NCI-H2107 treated with DMSO at 0.1 percent for 48 hours (cell line): ENCODE measurements at regions not wholly inside any gene's neighbourhood (a gene's known extent, or its start where the extent isn't known, plus 50 kb on each side); places are given as distances from the start of the nearest gene placed in this dataset.
"Not testable (repeated sequence)": the region's sequence is repeated elsewhere in the genome, so short reads cannot be mapped to it uniquely, and the experiment has no call there.

ENCODE experiments used
- DNase-seq: peaks from one replicate; lab custom pipeline; 2025; ENCODE audit not compliant: unreplicated experiment; lab: John Stamatoyannopoulos, UW

GRCh38 chr5:167355346-167355745 lies 936.1 kb upstream of the WWC1 start:
- DNase-seq = no peak

- no peak for DNase-seq
Observed at GRCh38 chr5:167356374-167356773, 935.1 kb upstream of the WWC1 start.

DNA sequence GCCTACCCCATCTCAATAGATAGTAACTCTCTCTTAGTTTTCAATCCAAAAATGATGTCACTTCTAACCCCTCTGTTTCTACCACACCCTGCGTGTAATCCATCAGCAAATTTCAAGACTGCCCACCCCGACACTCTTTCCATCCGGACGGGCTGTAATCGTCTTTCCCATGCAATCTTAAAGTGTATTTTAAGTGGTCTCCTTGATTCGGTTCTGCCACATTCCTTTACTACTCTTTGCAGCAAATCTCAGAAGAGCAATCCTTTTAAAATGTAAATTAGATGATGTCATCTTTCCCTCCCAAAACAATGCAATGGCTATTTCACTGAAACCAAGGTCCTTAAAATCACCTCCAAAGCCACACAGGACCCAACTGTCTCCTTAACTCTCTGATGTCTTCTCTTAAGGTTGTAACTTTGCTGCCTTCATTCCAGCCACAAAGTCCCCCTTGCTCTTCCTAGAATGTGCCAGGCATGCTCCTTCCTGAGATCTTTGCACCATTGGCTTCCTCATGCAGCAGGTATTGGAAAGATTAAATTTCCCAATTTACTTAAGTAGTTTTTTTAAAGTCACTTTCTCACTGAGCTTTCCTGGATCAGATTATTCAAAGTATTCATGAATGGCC lies 932.5 kb upstream of the WWC1 start:
- no peak for DNase-seq

DNA sequence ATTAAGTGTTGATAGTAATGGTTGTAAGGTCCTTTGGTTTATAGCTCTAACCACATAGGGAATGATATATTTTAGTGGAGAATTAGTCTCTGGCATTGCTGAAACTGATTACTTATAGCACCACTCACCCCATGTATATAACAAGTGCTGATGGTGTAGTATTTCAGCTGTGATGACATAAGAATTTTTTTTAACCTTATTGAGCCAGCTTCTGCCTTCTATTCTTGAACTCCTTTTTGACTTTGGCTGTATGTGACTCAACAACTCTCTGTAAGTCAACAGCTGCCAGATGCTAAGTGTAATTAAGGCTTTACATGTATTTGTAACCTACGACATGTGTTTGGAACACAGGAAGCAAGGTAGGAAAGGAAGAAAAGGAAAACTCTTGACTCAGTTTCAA lies 929.6 kb upstream of the WWC1 start:
- no peak for DNase-seq

GRCh38 chr5:167363065-167363464 lies 928.4 kb upstream of the WWC1 start:
- no peak for DNase-seq

DNA sequence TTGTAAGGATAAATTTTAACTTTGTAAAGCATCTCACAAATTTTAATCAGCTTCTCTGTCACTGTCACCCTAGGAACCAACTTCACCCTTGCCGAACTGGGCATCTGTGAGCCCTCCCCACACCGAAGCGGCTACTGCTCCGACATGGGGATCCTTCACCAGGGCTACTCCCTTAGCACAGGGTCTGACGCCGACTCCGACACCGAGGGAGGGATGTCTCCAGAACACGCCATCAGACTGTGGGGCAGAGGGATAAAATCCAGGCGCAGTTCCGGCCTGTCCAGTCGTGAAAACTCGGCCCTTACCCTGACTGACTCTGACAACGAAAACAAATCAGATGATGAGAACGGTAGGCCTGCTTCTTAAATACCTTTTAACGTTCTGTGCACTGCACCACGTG lies 916.3 kb upstream of the WWC1 start:
- DNase-seq = no peak

DNA sequence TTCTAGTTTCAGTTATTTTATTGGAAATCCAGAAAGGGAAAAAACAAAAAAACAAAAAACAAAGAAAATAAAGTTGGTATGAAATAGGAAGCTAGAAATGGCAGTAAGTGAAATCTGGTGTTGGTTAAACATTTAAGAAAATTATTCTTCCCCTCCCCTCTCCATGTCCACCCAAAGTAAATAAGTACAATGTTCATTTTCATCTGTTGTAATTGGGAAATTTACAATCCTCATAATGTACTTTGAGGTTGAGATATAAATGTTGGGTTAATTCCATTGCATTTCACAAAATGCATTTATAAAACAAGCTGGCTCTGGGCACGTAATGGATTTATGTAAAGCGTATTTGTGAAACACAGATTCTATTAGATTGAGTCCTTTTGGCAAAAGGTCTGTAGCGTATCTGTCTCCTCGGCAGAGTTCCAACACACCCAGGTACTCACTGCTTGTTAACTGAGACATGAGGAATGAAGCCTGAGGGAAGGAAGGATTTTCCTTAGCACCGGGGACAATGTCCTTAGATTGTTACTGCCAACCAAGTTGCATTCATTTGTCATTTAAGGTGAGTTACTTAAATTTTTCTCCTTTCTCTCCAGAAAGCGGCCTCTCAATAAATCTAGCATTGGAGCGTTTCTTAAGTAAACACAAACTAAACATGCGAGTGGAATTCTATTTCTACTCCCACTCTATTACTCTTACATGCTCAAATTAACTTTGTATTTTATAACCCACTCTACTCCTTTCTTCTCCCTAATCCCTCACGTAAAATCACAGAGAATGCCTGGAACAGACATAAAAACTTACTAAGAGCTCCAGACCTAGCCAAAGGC lies 912.3 kb upstream of the WWC1 start:
- no peak for DNase-seq

DNA sequence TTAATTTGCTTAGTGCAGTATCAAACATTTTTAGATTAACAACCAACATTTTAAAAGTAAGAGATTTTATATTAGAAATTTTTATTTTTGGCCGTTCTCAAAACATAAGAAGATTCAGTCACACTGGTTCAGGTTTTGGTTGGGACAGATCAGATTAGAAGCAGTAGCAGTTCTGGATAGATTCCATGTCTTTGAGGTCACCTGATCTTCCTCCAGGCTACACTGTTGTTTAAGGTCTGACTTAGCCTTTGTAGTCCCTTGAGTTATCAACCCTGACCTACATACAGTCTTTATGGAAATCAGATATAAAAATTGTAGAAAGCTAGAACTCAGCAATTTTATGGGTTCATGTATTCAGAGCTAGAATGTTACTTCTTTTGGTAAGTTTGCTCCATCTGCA lies 910.0 kb upstream of the WWC1 start:
- no peak for DNase-seq

DNA sequence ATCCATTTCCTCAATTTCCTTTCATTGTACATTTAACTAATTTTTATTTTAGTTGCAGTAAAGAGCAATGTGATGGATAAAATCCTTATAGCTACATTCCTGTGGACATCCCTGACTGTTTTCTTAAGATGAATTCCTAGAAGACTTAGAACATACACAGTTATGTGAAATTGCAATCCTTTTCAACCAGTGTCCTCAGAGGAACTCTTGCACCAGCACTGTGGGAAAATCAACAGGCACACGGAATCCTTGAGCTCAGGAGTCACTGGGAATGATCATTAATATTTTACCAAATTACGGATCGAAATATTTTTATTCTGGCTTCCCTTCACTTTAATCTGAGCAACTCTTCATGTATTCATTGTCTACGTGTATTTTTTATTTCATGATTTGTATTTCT lies 901.9 kb upstream of the WWC1 start:
- no peak for DNase-seq

GRCh38 chr5:167391286-167391685 lies 900.2 kb upstream of the WWC1 start:
- DNase-seq = not testable (repeated sequence)

DNA sequence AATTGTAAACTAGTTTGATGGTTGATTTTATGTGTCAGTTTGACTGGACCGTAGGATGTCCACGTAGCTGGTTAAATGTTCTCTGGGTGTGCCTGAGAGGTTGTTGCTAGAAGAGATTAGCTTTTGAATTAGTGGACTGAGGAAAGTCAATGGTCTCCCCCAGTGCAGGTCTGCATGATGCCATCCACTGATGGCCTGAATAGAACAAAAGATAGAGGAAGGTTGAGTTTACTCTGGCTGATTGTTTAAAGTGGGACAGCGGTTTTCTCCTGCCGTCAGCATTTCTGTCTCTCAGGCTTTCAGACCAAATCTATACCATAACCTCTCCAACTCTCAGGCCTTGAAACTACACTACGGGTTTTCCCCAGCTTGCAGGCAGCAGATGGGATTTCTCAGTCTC lies 899.2 kb upstream of the WWC1 start:
- no peak for DNase-seq

- no peak for DNase-seq
Observed at GRCh38 chr5:167393358-167393757, 898.1 kb upstream of the WWC1 start.

DNA sequence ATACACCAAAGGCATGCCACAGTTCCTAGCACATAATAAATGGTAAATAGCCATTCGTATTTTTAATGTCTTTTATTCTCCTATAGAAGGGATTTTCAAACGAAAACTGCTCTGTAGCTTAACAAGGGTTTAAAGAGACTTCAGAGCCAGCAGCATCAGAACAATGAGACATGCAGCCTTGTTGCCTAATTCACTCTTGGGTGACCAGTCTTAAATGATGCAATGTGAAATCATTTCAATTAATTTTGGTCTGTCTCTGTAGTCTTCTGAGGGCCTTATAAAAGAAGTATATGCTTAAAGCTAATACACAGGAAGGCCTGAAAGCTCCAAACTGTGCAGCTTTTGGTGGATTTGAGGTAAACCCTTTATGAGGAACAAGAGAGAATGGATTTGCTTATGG lies 888.8 kb upstream of the WWC1 start:
- no peak for DNase-seq

GRCh38 chr5:167406513-167406912 lies 884.9 kb upstream of the WWC1 start:
- no peak for DNase-seq

- no peak for DNase-seq
Observed at GRCh38 chr5:167412556-167412955, 878.9 kb upstream of the WWC1 start.

- DNase-seq = no peak
Observed at GRCh38 chr5:167413506-167413905, 877.9 kb upstream of the WWC1 start.

DNA sequence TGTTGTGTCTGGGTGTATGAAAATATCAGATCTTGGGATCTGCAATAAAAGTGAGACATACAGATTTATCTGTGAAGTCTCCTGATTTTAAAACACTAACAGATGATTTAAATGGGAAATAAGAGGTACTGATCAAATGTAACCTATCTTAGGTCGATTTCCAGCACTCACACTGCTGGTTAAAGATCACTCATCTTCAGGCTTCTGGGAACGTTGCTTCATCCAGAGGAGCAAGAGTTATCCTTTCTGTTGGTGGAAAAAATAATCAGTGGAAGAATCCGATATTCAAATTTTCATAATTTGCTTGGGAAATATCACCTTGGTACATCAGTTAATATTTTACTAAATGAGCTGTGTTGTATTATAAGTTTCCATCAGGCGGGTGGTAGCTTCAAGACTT lies 876.8 kb upstream of the WWC1 start:
- no peak for DNase-seq

DNA sequence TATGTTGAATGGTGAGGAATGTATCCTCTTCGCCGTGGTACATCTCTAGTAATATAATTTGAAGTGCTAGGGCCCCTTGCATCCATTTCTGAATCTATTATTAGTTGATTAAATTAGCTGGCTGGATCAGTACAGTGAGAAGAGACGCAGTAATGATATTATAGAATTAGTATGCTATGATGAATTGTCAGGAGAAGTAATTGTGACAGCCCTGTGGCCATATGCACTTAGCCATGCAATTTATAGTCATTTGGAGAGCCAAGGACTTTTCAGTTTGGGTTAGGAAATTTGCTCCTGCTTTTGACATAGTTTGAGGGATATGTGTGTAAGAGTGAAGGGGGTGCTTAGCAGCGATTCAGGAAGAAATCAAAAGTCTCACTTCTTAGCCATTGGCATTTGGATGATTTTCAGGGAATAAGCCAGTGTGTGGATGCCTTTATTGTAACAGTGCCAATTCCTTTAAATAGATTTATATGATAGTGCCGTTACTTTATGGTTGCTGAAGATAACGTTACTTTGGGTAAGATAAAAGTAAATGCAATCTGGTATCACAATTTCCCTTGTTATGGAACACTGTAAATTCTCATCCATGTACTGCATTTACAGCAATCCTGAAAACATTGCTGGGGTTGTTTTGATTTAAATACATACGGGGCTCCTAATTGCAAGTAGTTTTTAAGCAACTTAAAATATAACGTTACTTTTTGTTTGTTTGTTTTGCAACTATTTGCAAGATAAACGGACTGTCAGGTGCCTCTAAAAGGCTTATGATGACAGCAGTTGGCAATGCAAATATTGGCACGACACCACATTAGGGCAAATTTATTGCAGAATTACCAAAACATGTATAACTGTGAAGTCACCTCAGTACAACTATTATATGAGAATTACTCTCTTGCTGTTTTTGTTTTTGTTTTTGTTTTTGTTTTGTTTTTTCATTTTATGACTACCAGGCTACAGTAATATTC lies 875.4 kb upstream of the WWC1 start:
- no peak for DNase-seq

GRCh38 chr5:167417662-167418061 lies 873.8 kb upstream of the WWC1 start:
- DNase-seq = no peak

DNA sequence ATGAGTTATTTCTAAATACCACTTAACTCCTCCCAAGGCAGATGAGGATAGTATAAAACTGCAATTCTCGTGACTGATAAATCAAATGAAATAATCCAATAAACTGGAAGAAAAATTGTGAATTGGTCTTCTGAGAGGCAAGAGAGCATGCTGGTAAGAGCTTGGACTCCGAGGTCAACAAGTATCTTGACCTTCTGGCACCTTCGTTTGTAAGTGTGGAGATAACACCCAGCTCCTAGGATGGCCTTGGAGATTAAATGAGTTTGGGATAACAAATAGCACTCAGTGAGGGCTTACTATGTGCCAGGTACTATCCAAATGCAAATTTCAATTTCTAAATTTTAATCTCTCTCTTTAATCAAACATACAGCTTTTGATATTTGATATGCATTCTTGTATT lies 866.3 kb upstream of the WWC1 start:
- DNase-seq = no peak

GRCh38 chr5:167426501-167426900 lies 864.9 kb upstream of the WWC1 start:
- DNase-seq = no peak

GRCh38 chr5:167427641-167428040 lies 863.8 kb upstream of the WWC1 start:
- DNase-seq = not testable (repeated sequence)
